Trophoblast cell (in vitro differentiated cells and primary cell): ENCODE measurements at regions not wholly inside any gene's neighbourhood (a gene's known extent, or its start where the extent isn't known, plus 50 kb on each side); places are given as distances from the start of the nearest gene placed in this dataset.

Source experiments
- DNase-seq, 2 donors: peaks; one replicate each; pipeline ENCODE4 v3.0.0-alpha.2; 2016
- H2AFZ ChIP-seq: 2 replicates; pipeline ENCODE4 v1.6.1; 2013; ENCODE audit warnings: low read length, moderate library complexity, mild to moderate bottlenecking; ENCODE audit not compliant: insufficient read depth, poor library complexity
- H2AK5ac ChIP-seq: 2 replicates; pipeline ENCODE4 v1.6.1; 2013; ENCODE audit warnings: mild to moderate bottlenecking, low read length
- H2BK120ac ChIP-seq: 2 replicates; pipeline ENCODE4 v1.6.1; 2013; ENCODE audit warnings: low read length, mild to moderate bottlenecking, moderate library complexity; ENCODE audit not compliant: insufficient read depth, poor library complexity
- H2BK12ac ChIP-seq: 2 replicates; pipeline ENCODE4 v1.6.1; 2013; ENCODE audit warnings: mild to moderate bottlenecking, low read length, moderate library complexity
- H2BK5ac ChIP-seq: 2 replicates; pipeline ENCODE4 v1.6.1; 2013; ENCODE audit warnings: low read length, low read depth, moderate library complexity, mild to moderate bottlenecking; ENCODE audit not compliant: poor library complexity
- H3K14ac ChIP-seq: 2 replicates; pipeline ENCODE4 v1.6.1; 2013; ENCODE audit warnings: mild to moderate bottlenecking, low read length
- H3K18ac ChIP-seq: 2 replicates; pipeline ENCODE4 v1.6.1; 2013; ENCODE audit warnings: mild to moderate bottlenecking, low read length
- H3K23ac ChIP-seq: 2 replicates; pipeline ENCODE4 v1.6.1; 2013; ENCODE audit warnings: low read length
- H3K27ac ChIP-seq: 2 replicates; pipeline ENCODE4 v1.5.1; 2013; ENCODE audit warnings: low read depth, mild to moderate bottlenecking, inconsistent platforms, low read length, moderate library complexity
- H3K27me3 ChIP-seq: 2 replicates; pipeline ENCODE4 v1.6.1; 2013; ENCODE audit warnings: inconsistent platforms, mild to moderate bottlenecking, low read length, moderate library complexity; ENCODE audit not compliant: insufficient read depth
- H3K36me3 ChIP-seq, 2 experiments: 1 replicate in 1 of 2; 2 replicates in 1 of 2; pipeline ENCODE4 v1.6.1; 2013; ENCODE audit warnings: low read length in 2 of 2, mild to moderate bottlenecking in 2 of 2, moderate library complexity in 1 of 2; ENCODE audit not compliant: insufficient read depth in 2 of 2, control insufficient read depth in 1 of 2
- H3K4ac ChIP-seq: 2 replicates; pipeline ENCODE4 v1.6.1; 2013; ENCODE audit warnings: low read depth, mild to moderate bottlenecking, low read length, moderate library complexity
- H3K4me1 ChIP-seq, 2 experiments: 1 replicate in 1 of 2; 2 replicates in 1 of 2; pipeline ENCODE4 v1.6.1; 2013; ENCODE audit warnings: low read length in 2 of 2, mild to moderate bottlenecking in 2 of 2, moderate library complexity in 1 of 2; ENCODE audit not compliant: insufficient read depth in 2 of 2, control insufficient read depth in 1 of 2
- H3K4me2 ChIP-seq: 2 replicates; pipeline ENCODE4 v1.6.1; 2013; ENCODE audit warnings: inconsistent platforms, mild to moderate bottlenecking, low read length, moderate library complexity
- H3K4me3 ChIP-seq: 2 replicates; pipeline ENCODE4 v1.5.1; 2013; ENCODE audit warnings: mild to moderate bottlenecking, low read depth, low read length, inconsistent platforms
- H3K79me1 ChIP-seq: one replicate; pipeline ENCODE4 v1.6.1; 2013; ENCODE audit warnings: low read length
- H3K79me2 ChIP-seq: 2 replicates; pipeline ENCODE4 v1.6.1; 2013; ENCODE audit warnings: low read length, mild to moderate bottlenecking; ENCODE audit not compliant: control insufficient read depth, insufficient read depth, poor library complexity
- H3K9ac ChIP-seq: 2 replicates; pipeline ENCODE4 v1.6.1; 2013; ENCODE audit warnings: mild to moderate bottlenecking, low read length
- H3K9me3 ChIP-seq: 2 replicates; pipeline ENCODE4 v1.6.1; 2013; ENCODE audit warnings: low read depth, mild to moderate bottlenecking, control low read depth, inconsistent platforms, low read length; ENCODE audit not compliant: insufficient read depth
- H4K12ac ChIP-seq: 2 replicates; pipeline ENCODE4 v1.6.1; 2013; ENCODE audit warnings: low read depth, mild to moderate bottlenecking, low read length, moderate library complexity
- H4K8ac ChIP-seq: 2 replicates; pipeline ENCODE4 v1.6.1; 2013; ENCODE audit warnings: low read depth, mild to moderate bottlenecking, low read length, moderate library complexity
- H4K91ac ChIP-seq: one replicate; pipeline ENCODE4 v1.6.1; 2013; ENCODE audit warnings: low read depth, mild to moderate bottlenecking, low read length, moderate library complexity
- WGBS: extraction: QIAGEN DNeasy Blood & Tissue Kit; methylation state at CpG from one replicate; pipeline ENCODE4 v1.1.7; 2013; ENCODE audit warnings: missing lambda C conversion rate; ENCODE audit not compliant: insufficient read length, insufficient coverage; ENCODE audit errors: extremely low coverage; 5-methylcytosine and 5-hydroxymethylcytosine counted together

DNA sequence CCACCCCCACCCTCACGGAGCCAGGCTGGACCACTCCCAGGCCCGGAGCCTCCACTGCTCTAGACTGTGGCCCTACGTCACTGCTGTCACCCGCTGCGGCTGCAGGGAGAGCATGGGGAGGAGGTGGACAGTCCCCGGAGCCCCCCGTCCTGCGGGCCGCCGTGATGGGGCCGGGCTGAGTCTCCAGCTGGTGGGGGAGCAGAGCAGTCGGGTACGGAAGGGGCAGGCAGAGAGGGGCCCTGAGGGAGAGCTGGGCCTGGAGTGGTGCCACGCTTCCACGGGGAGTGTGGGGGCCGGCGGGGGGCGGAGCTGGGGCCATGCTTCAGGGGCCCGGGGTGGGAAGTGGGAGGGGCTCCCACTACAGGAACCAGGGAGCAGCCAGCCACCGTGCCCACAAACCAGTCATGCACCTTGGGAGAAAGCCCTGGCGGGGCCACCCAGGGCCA, 98.9 kb upstream of the KCNK1 start:
- Histone ChIP-seq H4K12ac (no peak overlapping the region), H3K4me3 (no peak overlapping the region), H3K9ac (no peak overlapping the region), H3K23ac (no peak overlapping the region), H3K14ac (no peak overlapping the region), H3K4ac (no peak overlapping the region), H2BK5ac (no peak overlapping the region), H3K4me2 (no peak overlapping the region), H3K27ac (no peak overlapping the region), H4K91ac (no peak overlapping the region), H3K27me3 (no peaks in the 10 kb centered on the region), H3K18ac (no peak overlapping the region), H2AFZ (no peak overlapping the region), H3K79me1 (no peaks in the 10 kb centered on the region), H3K9me3 (peaks cover 2% of the 10 kb centered on the region), H3K4me1 (no peaks in the 10 kb centered on the region), H3K79me2 (no peaks in the 10 kb centered on the region), H2AK5ac (no peak overlapping the region), H3K36me3 (no peaks in the 10 kb centered on the region), H2BK120ac (no peak overlapping the region), H2BK12ac (no peak overlapping the region), H4K8ac (no peak overlapping the region)
- no peak for DNase-seq
- no CpG with 5 or more reads among the region's 21 CpGs for WGBS

DNA sequence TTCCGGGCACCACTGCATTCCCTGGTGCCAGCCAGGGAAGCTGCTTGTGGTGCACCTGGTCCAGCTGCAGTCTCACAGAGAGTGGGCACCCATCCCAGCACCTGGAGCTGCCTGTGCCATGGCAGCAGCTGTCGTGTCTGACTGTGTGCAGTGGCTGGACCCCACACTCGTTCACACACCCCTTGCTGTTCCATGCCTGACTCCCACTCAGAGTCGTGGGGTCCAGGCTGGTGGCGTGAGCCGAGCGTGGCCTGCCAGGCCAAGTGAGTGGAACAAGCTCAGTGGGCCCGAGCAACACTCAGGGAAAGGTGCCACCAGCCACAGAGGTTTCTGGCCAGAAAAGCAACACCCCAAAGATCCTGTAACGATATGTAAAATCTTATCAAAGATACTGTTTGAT, 97.2 kb upstream of the KCNK1 start:
- Histone ChIP-seq H4K91ac (no peak overlapping the region), H3K4me2 (no peak overlapping the region), H2BK120ac (no peak overlapping the region), H3K79me2 (no peaks in the 10 kb centered on the region), H3K4me3 (no peak overlapping the region), H3K27ac (no peak overlapping the region), H3K79me1 (no peaks in the 10 kb centered on the region), H2BK5ac (no peak overlapping the region), H3K4ac (no peak overlapping the region), H2AFZ (no peak overlapping the region), H3K36me3 (no peaks in the 10 kb centered on the region), H3K9me3 (peaks cover 2% of the 10 kb centered on the region), H2BK12ac (no peak overlapping the region), H3K14ac (no peak overlapping the region), H4K8ac (no peak overlapping the region), H3K18ac (no peak overlapping the region), H4K12ac (no peak overlapping the region), H2AK5ac (no peak overlapping the region), H3K27me3 (no peaks in the 10 kb centered on the region), H3K23ac (no peak overlapping the region), H3K4me1 (no peaks in the 10 kb centered on the region), H3K9ac (no peak overlapping the region)
- DNase-seq, result no peak
- WGBS, result no CpG with 5 or more reads among the region's 9 CpGs

DNA sequence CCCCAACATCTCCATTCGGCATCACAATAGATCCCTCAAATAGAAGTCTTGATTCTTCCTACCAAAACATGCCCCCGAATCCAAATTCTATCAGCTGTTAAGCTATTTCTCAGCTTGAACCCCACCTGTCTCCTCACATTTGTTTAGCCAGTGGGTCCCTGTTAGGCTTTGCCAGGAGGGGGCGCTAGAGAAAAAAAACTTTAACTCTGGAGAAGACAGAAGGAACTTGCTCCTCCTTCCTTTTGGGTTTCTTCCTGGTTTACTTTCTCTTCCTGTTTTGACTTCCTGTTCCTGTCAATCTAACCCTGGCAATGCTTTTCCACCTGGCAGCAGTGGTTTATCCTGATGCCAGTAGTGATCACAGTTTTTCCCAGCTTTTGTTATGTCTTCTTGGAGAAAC, 95.6 kb upstream of the KCNK1 start:
- H3K14ac ChIP-seq, result no peak overlapping the region
- no peak overlapping the region for H3K9ac ChIP-seq
- no peak overlapping the region for H3K4me2 ChIP-seq
- peak in 1 of 2 donors; percentile 14 for DNase-seq
- H4K8ac ChIP-seq, result peak overlapping the region; percentile 44
- no peak overlapping the region for H2BK12ac ChIP-seq
- no peaks in the 10 kb centered on the region for H3K79me2 ChIP-seq
- no peak overlapping the region for H4K12ac ChIP-seq
- peaks cover 0 to 2% of the 10 kb centered on the region in 2 experiments for H3K4me1 ChIP-seq
- H3K27me3 ChIP-seq, result no peaks in the 10 kb centered on the region
- H3K4me3 ChIP-seq, result no peak overlapping the region
- no peak overlapping the region for H3K23ac ChIP-seq
- H3K79me1 ChIP-seq, result no peaks in the 10 kb centered on the region
- no peak overlapping the region for H2BK120ac ChIP-seq
- H4K91ac ChIP-seq, result no peak overlapping the region
- H3K36me3 ChIP-seq, result no peaks in the 10 kb centered on the region
- no peak overlapping the region for H3K18ac ChIP-seq
- no CpG with 5 or more reads among the region's 3 CpGs for WGBS
- no peak overlapping the region for H3K27ac ChIP-seq
- no peak overlapping the region for H2BK5ac ChIP-seq
- H3K4ac ChIP-seq, result no peak overlapping the region
- H2AFZ ChIP-seq, result no peak overlapping the region
- H3K9me3 ChIP-seq, result peaks cover 2% of the 10 kb centered on the region
- no peak overlapping the region for H2AK5ac ChIP-seq

DNA sequence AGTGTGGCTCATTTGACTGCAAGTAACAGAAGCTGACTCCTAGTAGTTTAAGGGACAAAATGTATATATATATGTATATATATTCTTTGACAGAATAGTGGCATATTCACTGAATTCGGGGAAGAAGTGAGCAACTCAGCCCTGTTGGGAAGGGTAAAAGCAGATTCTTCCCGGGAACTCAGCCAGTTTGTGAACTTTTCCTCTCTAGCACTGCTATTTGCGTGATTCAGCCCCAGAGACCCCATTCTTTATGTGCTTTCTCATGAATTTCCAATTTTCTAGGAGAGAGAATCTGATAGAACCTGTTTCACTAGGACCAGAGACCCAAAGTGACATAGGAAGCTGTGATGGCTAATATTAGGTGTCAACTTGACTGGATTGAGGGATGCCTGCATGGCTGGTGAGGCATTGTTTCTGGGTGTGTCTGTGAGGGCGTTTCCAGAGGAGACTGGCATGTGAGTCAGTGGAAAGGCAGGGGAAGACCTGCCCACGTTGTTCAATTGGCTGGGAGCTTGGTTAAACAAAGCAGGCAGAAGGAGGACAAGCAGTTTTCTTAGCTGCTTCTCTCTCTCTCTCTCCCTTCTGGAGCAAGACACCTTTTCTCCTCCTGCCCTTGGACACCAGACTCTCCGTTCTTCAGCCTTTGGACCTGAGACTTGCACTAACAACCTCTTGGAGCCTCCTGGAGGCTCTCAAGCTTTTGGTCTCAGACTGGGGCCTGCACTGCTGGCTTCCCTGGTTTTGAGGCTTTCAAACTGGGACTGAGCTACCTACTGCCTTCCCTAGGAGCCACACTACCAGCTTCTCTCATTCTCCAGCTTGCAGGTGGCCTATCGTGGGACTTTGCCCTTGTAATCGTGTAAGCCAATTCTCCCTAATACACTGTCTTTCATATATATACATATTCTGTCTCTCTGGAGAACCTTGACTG, 93.4 kb upstream of the KCNK1 start:
- H3K4ac ChIP-seq, result no peak overlapping the region
- H3K79me2 ChIP-seq, result no peaks in the 10 kb centered on the region
- H2BK120ac ChIP-seq, result no peak overlapping the region
- no peak overlapping the region for H3K27ac ChIP-seq
- H3K4me1 ChIP-seq, result peaks cover 0 to 2% of the 10 kb centered on the region in 2 experiments
- DNase-seq, result no peak
- WGBS, result no CpG with 5 or more reads among the region's 8 CpGs
- H3K9ac ChIP-seq, result no peak overlapping the region
- no peaks in the 10 kb centered on the region for H3K27me3 ChIP-seq
- no peak overlapping the region for H3K4me3 ChIP-seq
- H3K4me2 ChIP-seq, result no peak overlapping the region
- H3K79me1 ChIP-seq, result no peaks in the 10 kb centered on the region
- H3K36me3 ChIP-seq, result no peaks in the 10 kb centered on the region
- H4K8ac ChIP-seq, result no peak overlapping the region
- no peak overlapping the region for H3K14ac ChIP-seq
- H4K12ac ChIP-seq, result no peak overlapping the region
- H2AFZ ChIP-seq, result no peak overlapping the region
- no peak overlapping the region for H2BK5ac ChIP-seq
- H4K91ac ChIP-seq, result no peak overlapping the region
- no peak overlapping the region for H2AK5ac ChIP-seq
- H3K9me3 ChIP-seq, result peaks cover 2% of the 10 kb centered on the region
- peak overlapping the region; percentile 41 for H2BK12ac ChIP-seq
- no peak overlapping the region for H3K18ac ChIP-seq
- no peak overlapping the region for H3K23ac ChIP-seq
